ENCODE measurements at regions not wholly inside any gene's neighbourhood (a gene's known extent, or its start where the extent isn't known, plus 50 kb on each side); places are given as distances from the start of the nearest gene placed in this dataset.

DNA sequence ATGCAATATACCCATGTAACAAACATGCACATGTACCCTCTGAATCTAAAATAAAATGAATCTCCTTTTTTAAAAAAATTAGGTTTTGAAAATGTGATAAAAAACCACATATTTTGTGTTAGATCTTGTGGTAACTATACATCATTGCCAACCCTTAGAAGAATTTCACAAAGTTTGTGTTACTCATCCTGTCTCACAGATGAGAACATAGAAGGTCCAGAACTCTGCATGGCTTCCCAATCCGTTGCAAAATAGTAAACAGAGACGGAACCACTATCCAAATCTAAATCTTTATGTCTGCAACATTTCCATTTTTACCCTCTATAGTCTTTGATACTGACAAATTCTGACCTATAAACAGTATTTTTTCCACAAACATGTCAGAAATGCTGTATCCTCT is 759.9 kb downstream of the KCNJ2 start:
- WGBS (ENCODE audit: insufficient coverage) = 100% methylated on average over 2 of the region's 2 CpGs
- ATAC-seq (ENCODE audit: low read depth) (no peak), DNase-seq (no peak)
- no peak for TF ChIP-seq EZH2 (IDR thresholded peaks at IDR 0.05; ENCODE audit: borderline replicate concordance, insufficient read depth, low read depth, low read length, poor library complexity, severe bottlenecking)
- TF ChIP-seq CTCF (IDR thresholded peaks at IDR 0.05) = no peak
- intact Hi-C loops (cut with micrococcal nuclease) = no loop called here
- Mint-ChIP-seq H3K27me3 (no peaks in the 10 kb centered on the region), H3K9me3 (ENCODE audit: insufficient read depth) (peaks cover 3% of the 10 kb centered on the region), H3K4me3 (no peak overlapping the region), H3K27ac (no peak overlapping the region), H3K4me1 (no peaks in the 10 kb centered on the region)
- Histone ChIP-seq H3K4me3 (ENCODE audit: control extremely low read depth in 1 of 5, extremely low read depth in 1 of 5, insufficient read depth in 1 of 5, low read depth in 2 of 5, low read length in 4 of 5) (no peak overlapping the region), H3K9ac (ENCODE audit: low read length) (no peak overlapping the region), H3K4me2 (replicated peaks; ENCODE audit: low read depth, low read length, poor library complexity, severe bottlenecking) (no peak overlapping the region), H3K4me1 (ENCODE audit: control insufficient read depth in 2 of 2, insufficient read depth in 2 of 2, low read length in 2 of 2) (no peaks in the 10 kb centered on the region), H3K27me3 (replicated peaks in 1 of 4; ENCODE audit: control extremely low read depth in 1 of 4, control insufficient read depth in 3 of 4, insufficient read depth in 4 of 4, low read length in 3 of 4) (no peaks in the 10 kb centered on the region), H3K79me2 (ENCODE audit: control insufficient read depth, insufficient read depth, low read length) (no peaks in the 10 kb centered on the region), H3K9me3 (ENCODE audit: control extremely low read depth in 1 of 3, control insufficient read depth in 2 of 3, insufficient read depth in 1 of 3, low read length in 2 of 3) (no peaks in the 10 kb centered on the region), H4K20me1 (ENCODE audit: control insufficient read depth, insufficient read depth, low read length, poor library complexity, severe bottlenecking) (no peaks in the 10 kb centered on the region), H3K27ac (ENCODE audit: low read length in 2 of 2) (no peak overlapping the region), H2AFZ (ENCODE audit: insufficient read depth, low read depth, low read length, poor library complexity, severe bottlenecking) (no peak overlapping the region), H3K36me3 (replicated peaks in 1 of 2; ENCODE audit: control extremely low read depth in 1 of 2, control insufficient read depth in 1 of 2, extremely low read depth in 1 of 2, insufficient read depth in 2 of 2, low read length in 1 of 2) (no peaks in the 10 kb centered on the region)
- POLR2A ChIA-PET = no interaction called here
- CTCF ChIA-PET = no interaction called here

DNA sequence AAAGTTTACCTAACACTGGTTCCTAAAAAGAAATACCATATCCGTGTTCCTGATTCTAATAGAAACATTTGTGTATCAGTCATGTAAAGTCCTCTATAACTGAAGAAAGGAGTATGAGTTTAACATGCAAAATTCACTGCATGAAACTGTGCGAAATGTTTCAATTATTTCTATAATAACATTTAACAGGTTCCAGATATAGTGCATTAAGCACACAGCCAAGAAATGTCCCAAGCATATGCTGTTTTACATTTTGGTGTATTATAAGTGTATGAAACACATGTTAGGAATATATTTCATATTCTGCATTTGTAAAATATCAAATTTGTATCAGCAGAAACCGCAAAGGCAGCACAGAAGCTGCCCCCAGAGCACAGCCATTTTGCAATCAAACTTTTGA is 764.9 kb downstream of the KCNJ2 start:
- H3K4me2 ChIP-seq (replicated peaks; ENCODE audit: low read depth, low read length, poor library complexity, severe bottlenecking) = no peak overlapping the region
- no peaks in the 10 kb centered on the region for H3K79me2 ChIP-seq (ENCODE audit: control insufficient read depth, insufficient read depth, low read length)
- no peaks in the 10 kb centered on the region for H4K20me1 ChIP-seq (ENCODE audit: control insufficient read depth, insufficient read depth, low read length, poor library complexity, severe bottlenecking)
- Mint-ChIP-seq H3K4me3 (no peak overlapping the region), H3K27ac (no peak overlapping the region), H3K4me1 (no peaks in the 10 kb centered on the region), H3K9me3 (ENCODE audit: insufficient read depth) (no peaks in the 10 kb centered on the region), H3K27me3 (no peaks in the 10 kb centered on the region)
- ATAC-seq (ENCODE audit: low read depth) (no peak), DNase-seq (no peak)
- ChIA-PET CTCF (no interaction called here), POLR2A (no interaction called here)
- WGBS (ENCODE audit: insufficient coverage) = no CpG with 5 or more reads among the region's 3 CpGs
- H3K4me1 ChIP-seq (ENCODE audit: control insufficient read depth in 2 of 2, insufficient read depth in 2 of 2, low read length in 2 of 2) = no peaks in the 10 kb centered on the region
- H3K27ac ChIP-seq (ENCODE audit: low read length in 2 of 2) = no peak overlapping the region
- intact Hi-C loops (cut with micrococcal nuclease) = no loop called here
- H3K27me3 ChIP-seq (replicated peaks in 1 of 4; ENCODE audit: control extremely low read depth in 1 of 4, control insufficient read depth in 3 of 4, insufficient read depth in 4 of 4, low read length in 3 of 4) = no peaks in the 10 kb centered on the region
- H2AFZ ChIP-seq (ENCODE audit: insufficient read depth, low read depth, low read length, poor library complexity, severe bottlenecking) = no peak overlapping the region
- H3K9me3 ChIP-seq (ENCODE audit: control extremely low read depth in 1 of 3, control insufficient read depth in 2 of 3, insufficient read depth in 1 of 3, low read length in 2 of 3) = no peaks in the 10 kb centered on the region
- TF ChIP-seq CTCF (IDR thresholded peaks at IDR 0.05) = no peak
- no peak for TF ChIP-seq EZH2 (IDR thresholded peaks at IDR 0.05; ENCODE audit: borderline replicate concordance, insufficient read depth, low read depth, low read length, poor library complexity, severe bottlenecking)
- H3K9ac ChIP-seq (ENCODE audit: low read length) = no peak overlapping the region
- H3K36me3 ChIP-seq (replicated peaks in 1 of 2; ENCODE audit: control extremely low read depth in 1 of 2, control insufficient read depth in 1 of 2, extremely low read depth in 1 of 2, insufficient read depth in 2 of 2, low read length in 1 of 2) = no peaks in the 10 kb centered on the region
- no peak overlapping the region for H3K4me3 ChIP-seq (ENCODE audit: control extremely low read depth in 1 of 5, extremely low read depth in 1 of 5, insufficient read depth in 1 of 5, low read depth in 2 of 5, low read length in 4 of 5)

Measured in B cell (primary cell).